SJCRH30 (cell line): ENCODE measurements at regions not wholly inside any gene's neighbourhood (a gene's known extent, or its start where the extent isn't known, plus 50 kb on each side); places are given as distances from the start of the nearest gene placed in this dataset.
A peak's percentile ranks its signal among the peaks of the same experiment; 100 is the strongest.
"Not testable (repeated sequence)": the region's sequence is repeated elsewhere in the genome, so short reads cannot be mapped to it uniquely, and the experiment has no call there.

Source experiments
- DNase-seq, 2 experiments: peaks; one replicate each; pipeline ENCODE4 v3.0.0-alpha.2; 2015 to 2020
- H3K27ac ChIP-seq: fragments of 250-450 bp; sonication (Bioruptor Pico); 2 replicates; pipeline ENCODE4 v1.5.1; 2020; ENCODE audit warnings: mild to moderate bottlenecking, moderate library complexity
- H3K27me3 ChIP-seq: fragments of 250-450 bp; sonication (Bioruptor Pico); 2 replicates; pipeline ENCODE4 v1.5.1; 2020; ENCODE audit warnings: mild to moderate bottlenecking, moderate library complexity
- H3K36me3 ChIP-seq: fragments of 250-450 bp; sonication (Bioruptor Pico); 2 replicates; pipeline ENCODE4 v1.5.1; 2020; ENCODE audit warnings: mild to moderate bottlenecking, moderate library complexity
- H3K4me1 ChIP-seq: fragments of 250-450 bp; sonication (Bioruptor Pico); 2 replicates; pipeline ENCODE4 v1.5.1; 2020; ENCODE audit warnings: mild to moderate bottlenecking, moderate library complexity
- H3K4me3 ChIP-seq: fragments of 250-450 bp; sonication (Bioruptor Pico); 2 replicates; pipeline ENCODE4 v1.5.1; 2020; ENCODE audit warnings: mild to moderate bottlenecking, moderate library complexity
- H3K9me3 ChIP-seq: fragments of 250-450 bp; sonication (Bioruptor Pico); replicated peaks from 2 replicates; pipeline ENCODE4 v1.5.1; 2020; ENCODE audit warnings: mild to moderate bottlenecking, moderate library complexity

DNA sequence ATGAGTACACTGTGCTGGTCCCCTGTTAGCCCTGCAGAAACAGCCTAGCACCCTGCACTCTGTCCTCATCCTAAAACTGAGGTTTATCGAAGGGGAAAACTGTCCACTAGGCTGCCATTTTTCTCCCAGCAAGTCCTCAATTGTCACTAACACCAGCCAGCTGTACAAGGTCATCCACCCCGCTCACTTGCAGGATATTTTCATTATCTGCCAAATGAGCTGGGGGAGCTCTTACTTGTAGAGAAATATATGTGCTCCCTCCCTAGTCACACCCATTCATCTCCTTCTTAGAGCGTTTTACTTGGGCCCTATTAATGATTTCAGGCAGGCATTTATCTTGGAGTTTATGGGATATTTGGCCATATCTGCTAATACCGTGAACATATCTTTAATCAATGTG is 413.5 kb upstream of the NFE2L3 start:
- Histone ChIP-seq H3K9me3 (peaks cover 3% of the 10 kb centered on the region; the same call in 1 of the 2 replicates), H3K27me3 (no peaks in the 10 kb centered on the region), H3K4me1 (no peaks in the 10 kb centered on the region), H3K36me3 (no peaks in the 10 kb centered on the region), H3K4me3 (no peak overlapping the region), H3K27ac (no peak overlapping the region)
- DNase-seq = no peak

DNA sequence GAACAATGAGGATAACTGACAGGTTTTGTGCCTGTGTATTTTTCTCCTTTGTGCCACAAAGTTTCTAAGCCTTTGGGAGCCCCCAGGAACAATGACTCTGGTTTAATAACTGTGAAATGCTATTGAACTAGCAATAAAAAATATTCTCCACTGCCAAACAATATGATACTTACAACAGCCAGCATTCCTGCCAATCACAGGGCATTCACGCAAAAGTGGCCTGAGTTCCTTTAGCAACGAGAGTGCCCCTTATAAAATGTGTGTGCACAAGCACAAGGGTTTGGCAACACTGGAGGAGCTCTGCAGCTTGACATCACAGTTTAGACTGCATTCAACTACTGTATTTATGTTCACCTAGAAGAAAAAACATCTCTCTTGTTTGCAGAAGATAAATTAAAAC is 412.9 kb upstream of the NFE2L3 start:
- no peaks in the 10 kb centered on the region for H3K36me3 ChIP-seq
- no peak for DNase-seq
- H3K4me1 ChIP-seq = no peaks in the 10 kb centered on the region

DNA sequence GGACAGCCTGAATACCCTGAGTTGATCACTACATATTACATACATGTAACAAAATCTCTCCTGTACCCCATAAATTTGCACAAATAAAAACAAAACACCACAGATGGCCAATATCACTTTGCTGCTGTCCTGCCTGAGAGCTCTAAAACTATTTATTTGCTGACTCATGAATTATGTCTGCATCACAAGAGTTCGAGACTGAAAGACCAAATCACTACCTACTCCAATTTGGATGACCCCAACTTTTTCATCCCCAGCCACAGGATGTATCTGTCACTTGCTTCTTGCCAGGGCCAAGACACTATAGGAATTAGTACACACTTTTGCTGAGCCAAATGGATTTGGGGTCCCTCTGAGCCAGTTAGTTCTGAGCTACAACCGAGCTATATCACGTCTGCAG is 409.7 kb upstream of the NFE2L3 start:
- no peaks in the 10 kb centered on the region for H3K36me3 ChIP-seq
- peaks cover 3% of the 10 kb centered on the region; the same call in 1 of the 2 replicates for H3K9me3 ChIP-seq
- H3K27ac ChIP-seq = no peak overlapping the region
- DNase-seq = no peak
- H3K4me3 ChIP-seq = no peak overlapping the region
- H3K27me3 ChIP-seq = no peaks in the 10 kb centered on the region
- no peaks in the 10 kb centered on the region for H3K4me1 ChIP-seq

More for the DNA sequence above, 412.9 kb upstream of the NFE2L3 start:
- no peaks in the 10 kb centered on the region for H3K27me3 ChIP-seq
- H3K4me3 ChIP-seq = no peak overlapping the region
- no peak overlapping the region for H3K27ac ChIP-seq
- peaks cover 3% of the 10 kb centered on the region; the same call in 1 of the 2 replicates for H3K9me3 ChIP-seq

DNA sequence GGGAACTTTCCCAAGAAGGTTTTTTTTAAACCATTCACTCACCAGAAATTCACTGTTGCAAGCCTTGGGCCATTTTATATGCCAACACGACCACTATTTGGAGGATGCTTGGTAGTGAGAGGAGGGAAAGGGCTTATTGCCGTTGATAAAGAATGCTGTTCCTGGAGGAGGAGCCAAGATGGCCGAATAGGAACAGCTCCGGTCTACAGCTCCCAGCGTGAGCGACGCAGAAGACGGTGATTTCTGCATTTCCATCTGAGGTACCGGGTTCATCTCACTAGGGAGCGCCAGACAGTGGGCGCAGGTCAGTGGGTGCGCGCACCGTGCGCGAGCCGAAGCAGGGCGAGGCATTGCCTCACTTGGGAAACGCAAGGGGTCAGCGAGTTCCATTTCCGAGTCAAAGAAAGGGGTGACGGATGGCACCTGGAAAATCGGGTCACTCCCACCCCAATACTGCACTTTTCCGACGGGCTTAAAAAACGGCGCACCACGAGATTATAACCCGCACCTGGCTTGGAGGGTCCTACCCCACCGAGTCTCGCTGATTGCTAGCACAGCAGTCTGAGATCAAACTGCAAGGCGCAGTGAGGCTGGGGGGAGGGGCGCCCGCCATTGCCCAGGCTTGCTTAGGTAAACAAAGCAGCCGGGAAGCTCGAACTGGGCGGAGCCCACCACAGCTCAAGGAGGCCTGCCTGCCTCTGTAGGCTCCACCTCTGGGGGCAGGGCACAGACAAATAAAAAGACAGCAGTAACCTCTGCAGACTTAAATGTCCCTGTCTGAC is 408.1 kb upstream of the NFE2L3 start:
- H3K36me3 ChIP-seq, H3K4me3 ChIP-seq, H3K27me3 ChIP-seq, H3K9me3 ChIP-seq, H3K27ac ChIP-seq, DNase-seq, H3K4me1 ChIP-seq: not testable (repeated sequence)

DNA sequence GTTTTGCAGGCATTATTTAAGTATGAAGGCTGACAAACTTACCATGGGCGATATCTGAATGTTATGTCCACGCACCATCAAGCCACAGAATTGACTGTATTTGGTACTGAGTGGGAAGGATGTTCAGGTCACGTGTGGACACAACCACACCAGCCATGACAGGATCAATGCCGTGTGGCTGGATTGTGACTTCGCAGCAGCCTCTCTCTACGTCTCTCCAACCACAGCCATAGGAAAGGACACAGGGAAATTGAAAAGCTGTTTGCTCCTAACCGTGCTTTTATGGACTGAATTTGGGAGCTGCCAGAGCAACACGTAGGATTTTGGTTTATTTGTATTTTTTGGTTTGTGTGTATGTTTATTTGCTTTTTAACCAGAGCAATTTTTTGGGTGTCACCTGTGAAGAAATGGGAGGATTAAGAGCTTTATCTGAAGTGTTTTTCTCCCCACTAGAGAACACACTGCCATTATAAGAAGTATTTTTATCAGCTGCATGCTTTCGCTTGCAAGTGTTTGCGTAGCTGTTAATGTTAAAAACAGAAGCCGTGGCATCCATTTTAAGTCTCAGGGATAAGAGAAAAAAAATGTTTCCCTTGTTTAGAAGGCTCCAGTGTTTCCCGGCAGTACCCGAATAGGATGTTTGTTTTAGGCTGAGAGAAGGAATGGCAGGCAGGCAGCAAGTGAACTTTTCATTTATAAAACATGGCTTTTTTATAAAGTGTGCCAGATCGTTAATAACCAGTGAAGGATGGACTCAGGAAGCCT is 401.1 kb upstream of the NFE2L3 start:
- Histone ChIP-seq H3K4me3 (peak overlapping the region; percentile 45), H3K27me3 (no peaks in the 10 kb centered on the region), H3K36me3 (no peaks in the 10 kb centered on the region), H3K27ac (peak overlapping the region; percentile 65), H3K9me3 (0 out of 2 replicates have a peak, but pooled peaks cover 4% of the 10 kb centered on the region), H3K4me1 (peaks cover 14% of the 10 kb centered on the region)
- DNase-seq = peak; percentile 41 to 58

DNA sequence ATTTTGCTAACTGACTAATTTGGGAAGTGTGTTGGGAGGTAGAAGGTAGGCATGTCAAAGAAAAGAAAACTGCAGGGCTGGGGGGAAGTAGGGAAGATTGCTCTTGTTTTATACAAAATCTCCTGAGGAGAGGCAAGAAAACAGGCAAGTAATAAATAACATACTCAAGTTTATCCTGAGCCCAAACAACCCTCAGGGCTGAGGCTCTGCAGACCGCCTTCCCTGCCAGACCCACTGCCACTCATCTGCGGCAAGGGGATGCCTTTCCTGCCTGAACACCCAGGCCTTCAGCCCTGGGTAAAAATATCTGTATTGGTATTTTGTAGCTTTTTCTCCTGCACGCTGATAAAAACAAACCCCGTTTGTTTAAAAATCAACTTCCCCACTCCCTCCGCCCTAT is 399.8 kb upstream of the NFE2L3 start:
- Histone ChIP-seq H3K27me3 (no peaks in the 10 kb centered on the region), H3K4me3 (no peak overlapping the region), H3K9me3 (0 out of 2 replicates have a peak, but pooled peaks cover 4% of the 10 kb centered on the region), H3K4me1 (peaks cover 14% of the 10 kb centered on the region), H3K27ac (peak overlapping the region; percentile 65; the same call in 1 of the 2 replicates), H3K36me3 (no peaks in the 10 kb centered on the region)
- DNase-seq = no peak

DNA sequence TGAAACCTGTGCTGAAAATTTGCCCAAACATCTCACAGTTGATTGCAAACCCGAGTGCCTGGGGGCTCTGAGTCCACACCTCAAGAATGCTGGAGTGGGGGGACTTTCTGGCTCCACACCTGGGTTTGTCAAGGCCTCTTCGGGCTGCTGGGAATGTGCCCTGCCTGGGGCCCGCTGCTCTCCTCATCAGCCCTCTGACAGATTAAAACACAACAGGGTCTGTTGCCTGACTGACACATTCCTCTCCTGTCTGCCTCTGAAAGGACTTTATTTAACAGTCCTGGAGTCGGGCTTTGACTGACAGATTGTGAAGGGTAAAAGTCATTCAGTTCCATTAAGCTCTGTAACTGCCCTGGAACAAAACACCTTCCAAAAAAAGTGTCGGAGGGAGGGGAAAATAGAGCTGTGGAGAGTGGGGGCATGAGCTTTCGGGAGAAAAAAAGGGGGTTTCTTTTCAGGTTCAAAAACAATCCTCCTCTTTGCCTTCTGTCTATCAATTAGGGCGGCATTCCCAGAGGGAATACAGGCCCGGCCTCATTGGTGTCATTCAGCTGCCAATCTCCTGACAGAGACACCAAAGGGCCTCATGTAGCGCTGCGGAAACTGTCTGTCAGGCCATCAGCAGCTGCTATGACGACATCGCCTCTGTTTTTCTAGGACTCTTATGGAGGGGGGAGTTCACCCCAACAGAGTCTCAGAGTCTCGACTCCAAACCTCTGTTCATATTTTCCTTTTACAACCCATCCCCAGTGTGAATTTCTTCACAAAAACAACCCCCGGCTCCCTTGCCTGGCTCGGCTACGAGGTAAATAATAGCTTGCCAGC is 398.8 kb upstream of the NFE2L3 start:
- Histone ChIP-seq H3K27ac (no peak overlapping the region), H3K27me3 (no peaks in the 10 kb centered on the region), H3K4me1 (peaks cover 14% of the 10 kb centered on the region), H3K9me3 (0 out of 2 replicates have a peak, but pooled peaks cover 4% of the 10 kb centered on the region), H3K36me3 (no peaks in the 10 kb centered on the region), H3K4me3 (no peak overlapping the region)
- DNase-seq = no peak

DNA sequence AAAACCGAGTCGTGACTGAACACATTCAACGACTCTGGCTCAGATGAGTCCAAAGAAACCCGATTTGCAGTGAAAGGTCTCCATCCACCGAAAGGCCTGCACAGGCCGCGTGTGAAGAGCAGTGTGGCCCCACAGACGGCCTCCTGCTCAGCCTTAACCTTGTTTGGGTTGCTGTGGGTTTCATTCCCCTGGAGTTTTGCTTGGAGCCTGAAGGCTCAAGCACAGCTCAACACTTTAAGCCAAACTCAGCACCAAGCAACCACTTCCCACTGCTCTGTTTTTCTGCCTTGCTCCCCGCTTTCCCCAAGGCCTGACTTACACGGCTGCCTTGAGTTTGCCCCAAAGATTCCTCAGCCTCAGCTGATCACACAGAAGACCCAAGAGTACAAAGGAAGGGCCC is 398.2 kb upstream of the NFE2L3 start:
- H3K4me3 ChIP-seq = no peak overlapping the region
- no peaks in the 10 kb centered on the region for H3K36me3 ChIP-seq
- no peak overlapping the region for H3K27ac ChIP-seq
- H3K9me3 ChIP-seq = 0 out of 2 replicates have a peak, but pooled peaks cover 4% of the 10 kb centered on the region
- peaks cover 21% of the 10 kb centered on the region for H3K4me1 ChIP-seq
- DNase-seq = no peak
- no peaks in the 10 kb centered on the region for H3K27me3 ChIP-seq

DNA sequence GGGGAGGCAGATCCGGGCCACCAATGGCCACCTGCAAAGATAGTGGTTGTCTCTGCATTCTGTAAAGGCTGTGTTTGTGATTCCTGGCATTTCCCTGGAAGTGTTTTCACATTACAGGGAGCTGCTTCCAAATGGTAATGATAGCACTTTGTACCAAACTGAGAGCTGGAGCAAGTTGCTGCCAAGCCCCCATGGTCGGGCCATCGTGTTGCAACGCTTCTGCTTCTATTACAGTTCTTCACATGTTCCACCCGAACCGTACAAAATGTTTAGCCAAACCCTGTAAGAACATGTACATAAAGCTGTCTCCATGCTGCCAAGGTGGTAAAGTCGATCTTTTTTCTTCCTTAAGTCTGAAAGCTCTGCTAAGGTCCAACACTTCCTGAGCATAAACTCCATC is 397.7 kb upstream of the NFE2L3 start:
- no peaks in the 10 kb centered on the region for H3K36me3 ChIP-seq
- H3K4me3 ChIP-seq = no peak overlapping the region
- 0 out of 2 replicates have a peak, but pooled peaks cover 4% of the 10 kb centered on the region for H3K9me3 ChIP-seq

DNA sequence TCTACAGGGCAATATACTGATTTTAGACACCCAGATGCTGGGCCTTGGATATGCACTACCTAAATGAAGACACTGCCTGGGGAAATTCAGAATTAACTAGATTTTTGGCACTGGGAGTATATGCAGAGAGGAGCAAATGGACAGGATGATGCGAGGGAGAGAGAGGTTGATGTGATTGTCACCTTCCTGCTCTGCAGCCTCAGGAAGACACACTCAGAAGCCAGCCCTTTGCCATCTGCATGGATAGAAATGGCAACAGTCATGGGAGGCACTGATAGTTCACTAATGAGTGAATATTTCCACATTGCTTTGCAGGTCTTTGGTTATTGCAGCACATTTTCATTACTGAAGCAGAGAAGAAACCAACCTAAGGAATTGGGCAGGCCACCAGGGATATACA is 397.2 kb upstream of the NFE2L3 start:
- Histone ChIP-seq H3K4me1 (peaks cover 23% of the 10 kb centered on the region), H3K36me3 (no peaks in the 10 kb centered on the region), H3K27me3 (no peaks in the 10 kb centered on the region), H3K27ac (no peak overlapping the region), H3K4me3 (no peak overlapping the region), H3K9me3 (0 out of 2 replicates have a peak, but pooled peaks cover 3% of the 10 kb centered on the region)
- no peak for DNase-seq

More for the DNA sequence above, 397.7 kb upstream of the NFE2L3 start:
- H3K4me1 ChIP-seq = peaks cover 23% of the 10 kb centered on the region
- no peak for DNase-seq
- H3K27me3 ChIP-seq = no peaks in the 10 kb centered on the region
- no peak overlapping the region for H3K27ac ChIP-seq

DNA sequence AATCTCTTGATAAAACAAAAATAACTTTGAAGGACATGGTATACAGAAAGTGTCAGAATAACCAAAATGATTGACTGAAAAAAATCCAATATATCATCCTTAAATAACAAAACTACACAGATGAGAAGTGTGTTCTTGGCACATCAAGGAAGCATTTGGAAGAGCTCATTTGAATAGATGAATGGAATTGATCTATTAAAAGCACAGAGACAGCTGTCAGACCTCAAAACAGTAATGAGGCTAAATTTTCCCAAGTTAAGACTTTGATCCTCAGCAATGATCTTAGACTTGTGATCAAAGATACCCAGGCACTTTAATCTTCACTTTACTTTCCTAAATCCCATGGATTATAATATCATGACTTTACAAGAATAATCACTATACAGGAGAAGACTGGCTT is 395.4 kb upstream of the NFE2L3 start:
- Histone ChIP-seq H3K9me3 (no peaks in the 10 kb centered on the region), H3K4me1 (peaks cover 16% of the 10 kb centered on the region), H3K4me3 (no peak overlapping the region), H3K27me3 (no peaks in the 10 kb centered on the region), H3K36me3 (no peaks in the 10 kb centered on the region), H3K27ac (no peak overlapping the region)
- DNase-seq = no peak

DNA sequence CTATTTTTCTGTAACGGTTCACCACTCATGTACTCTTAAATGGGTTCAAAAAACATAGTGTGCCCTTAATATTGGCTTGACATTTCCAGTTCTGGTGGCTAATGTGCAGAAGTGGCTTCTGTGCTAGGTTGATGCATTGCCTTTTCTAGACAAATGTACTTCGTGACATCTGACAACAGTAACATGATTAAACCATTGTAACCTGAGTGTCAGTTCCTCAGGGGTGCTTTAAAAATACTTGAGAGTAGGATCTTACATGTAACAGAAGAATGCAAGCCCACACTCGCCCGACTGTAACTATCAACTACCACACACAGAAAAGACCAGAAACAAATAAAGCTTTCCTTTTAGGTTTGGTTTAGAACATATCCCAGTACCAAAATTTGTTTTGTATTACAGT is 393.4 kb upstream of the NFE2L3 start:
- H3K27me3 ChIP-seq = no peaks in the 10 kb centered on the region
- no peak overlapping the region for H3K27ac ChIP-seq
- no peak overlapping the region for H3K4me3 ChIP-seq
- peaks cover 9% of the 10 kb centered on the region; the same call in 1 of the 2 replicates for H3K4me1 ChIP-seq
- H3K36me3 ChIP-seq = no peaks in the 10 kb centered on the region
- no peaks in the 10 kb centered on the region for H3K9me3 ChIP-seq
- peak in 1 of 2 experiments; percentile 43 for DNase-seq

DNA sequence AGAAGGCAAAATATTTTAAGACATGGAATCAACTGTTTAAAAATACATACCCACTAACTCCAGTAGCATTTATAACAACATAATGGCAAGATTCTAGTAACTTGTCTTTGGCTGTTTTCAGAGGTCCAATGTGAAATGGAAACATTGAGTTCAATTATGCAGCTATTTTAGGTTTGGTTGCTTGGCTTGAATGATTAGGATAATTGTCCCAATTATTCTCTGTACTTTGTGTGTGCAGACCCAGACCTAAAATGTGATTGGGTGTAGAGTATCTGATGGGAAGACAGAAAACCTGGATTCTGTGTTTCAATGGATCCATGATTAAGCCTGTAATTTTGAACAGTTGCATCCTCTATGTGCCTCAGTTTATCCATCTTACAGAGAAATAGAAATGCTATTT is 392.7 kb upstream of the NFE2L3 start:
- peaks cover 9% of the 10 kb centered on the region; the same call in 1 of the 2 replicates for H3K4me1 ChIP-seq
- H3K9me3 ChIP-seq = no peaks in the 10 kb centered on the region
- H3K27me3 ChIP-seq = no peaks in the 10 kb centered on the region
- H3K36me3 ChIP-seq = no peaks in the 10 kb centered on the region
- no peak overlapping the region for H3K4me3 ChIP-seq
- no peak for DNase-seq
- no peak overlapping the region for H3K27ac ChIP-seq

DNA sequence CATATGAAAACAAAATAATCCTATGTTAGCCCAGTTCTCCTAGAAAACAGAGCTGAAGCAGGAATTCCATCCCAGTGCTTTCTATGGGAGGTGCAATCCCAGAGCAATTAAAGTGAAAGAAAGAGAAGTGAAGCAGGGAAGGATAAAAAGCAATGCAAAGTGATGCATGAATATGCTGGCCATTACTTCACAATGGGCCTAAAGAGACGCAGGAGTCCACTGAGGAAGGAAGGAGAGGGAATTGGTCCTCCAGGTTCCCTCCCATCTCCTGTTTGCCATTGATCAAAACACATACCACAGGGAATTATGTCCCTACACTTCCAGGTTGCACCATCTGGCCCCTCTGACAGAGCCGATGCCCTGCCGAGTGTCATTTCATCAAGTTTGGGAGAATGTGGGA is 392.2 kb upstream of the NFE2L3 start:
- DNase-seq = no peak
- H3K9me3 ChIP-seq = no peaks in the 10 kb centered on the region

More for the DNA sequence above, 392.2 kb upstream of the NFE2L3 start:
- Histone ChIP-seq H3K27me3 (no peaks in the 10 kb centered on the region), H3K27ac (no peak overlapping the region), H3K36me3 (no peaks in the 10 kb centered on the region), H3K4me1 (peaks cover 9% of the 10 kb centered on the region; the same call in 1 of the 2 replicates), H3K4me3 (no peak overlapping the region)
